ENCODE measurements at regions not wholly inside any gene's neighbourhood (a gene's known extent, or its start where the extent isn't known, plus 50 kb on each side); places are given as distances from the start of the nearest gene placed in this dataset.

DNA sequence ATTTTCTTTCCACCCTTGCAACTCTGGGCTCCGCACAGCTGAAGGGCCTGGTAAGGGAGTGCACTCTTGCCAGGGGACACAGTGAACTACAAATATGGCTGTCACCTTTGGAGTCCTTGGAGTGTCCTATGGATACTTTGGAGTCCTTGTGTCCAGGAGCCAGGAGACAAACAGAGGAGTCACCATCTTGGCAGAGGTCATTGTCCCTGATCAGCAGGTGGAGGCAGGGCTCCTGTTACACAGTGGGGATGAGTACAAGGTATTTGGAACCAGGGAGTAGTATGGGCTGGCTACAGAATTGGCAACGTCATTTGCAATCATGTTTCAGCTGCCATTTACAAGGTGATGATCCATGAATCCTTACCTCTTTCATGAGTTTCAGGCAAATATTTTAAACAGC is 132.5 kb downstream of the FAM161A start:
- DNase-seq, result no peak

DNA sequence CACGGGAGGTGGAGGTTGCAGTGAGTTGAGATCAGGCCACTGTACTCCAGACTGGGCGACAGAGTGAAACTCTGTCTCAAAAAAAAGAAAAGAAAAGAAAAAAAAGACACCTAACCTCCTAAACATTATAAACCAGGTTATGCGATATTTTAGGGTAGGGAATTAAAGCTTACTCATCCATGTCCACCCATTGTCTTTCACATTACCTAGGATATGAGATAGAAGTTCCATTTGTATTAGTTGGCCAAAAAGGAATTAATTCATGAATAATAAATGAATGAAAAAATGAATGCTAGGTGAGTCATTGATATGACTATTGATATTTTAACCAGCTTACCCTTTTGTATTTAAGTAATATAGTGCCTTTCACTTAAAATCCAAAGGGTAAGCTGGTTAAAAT is 132.9 kb downstream of the FAM161A start:
- DNase-seq, result no peak

DNA sequence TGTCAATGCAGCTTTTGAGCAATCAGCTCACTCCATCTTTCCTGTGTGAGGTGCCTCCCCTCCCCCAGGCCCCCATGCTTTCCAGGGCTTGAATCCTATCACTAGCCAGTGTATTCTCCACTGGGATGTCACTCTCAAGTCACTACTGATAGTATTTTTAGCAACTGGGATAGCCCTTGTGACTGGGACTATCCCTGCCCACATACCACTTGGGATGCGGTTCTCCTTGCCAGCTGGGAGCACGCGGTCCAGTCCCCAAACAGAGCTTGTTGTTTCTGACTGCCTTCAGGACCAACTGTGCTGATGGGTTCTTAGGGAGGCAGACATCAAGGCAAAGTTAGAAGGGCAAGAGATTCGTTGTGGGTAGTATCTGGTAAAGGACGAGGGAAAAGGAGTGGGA is 134.9 kb downstream of the FAM161A start:
- no peak for DNase-seq

DNA sequence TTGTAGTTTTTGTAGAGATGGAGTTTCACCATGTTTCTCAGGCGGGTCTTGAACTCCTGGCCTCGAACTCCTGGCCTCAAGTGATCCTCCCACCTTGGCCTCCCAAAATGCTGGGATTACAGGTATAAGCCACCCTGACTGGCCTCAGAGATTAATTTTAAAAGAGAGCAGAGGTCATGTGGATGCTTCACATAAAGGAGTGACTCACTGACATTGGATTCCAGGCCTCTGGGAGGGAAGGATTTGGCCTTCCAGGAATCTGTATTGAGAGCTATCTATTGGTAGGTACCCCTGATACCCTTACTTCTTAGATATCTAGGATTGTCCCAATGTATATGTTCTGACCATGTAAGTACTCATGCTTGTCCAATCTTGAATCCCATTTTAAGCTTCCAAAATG is 138.4 kb downstream of the FAM161A start:
- DNase-seq, result no peak

DNA sequence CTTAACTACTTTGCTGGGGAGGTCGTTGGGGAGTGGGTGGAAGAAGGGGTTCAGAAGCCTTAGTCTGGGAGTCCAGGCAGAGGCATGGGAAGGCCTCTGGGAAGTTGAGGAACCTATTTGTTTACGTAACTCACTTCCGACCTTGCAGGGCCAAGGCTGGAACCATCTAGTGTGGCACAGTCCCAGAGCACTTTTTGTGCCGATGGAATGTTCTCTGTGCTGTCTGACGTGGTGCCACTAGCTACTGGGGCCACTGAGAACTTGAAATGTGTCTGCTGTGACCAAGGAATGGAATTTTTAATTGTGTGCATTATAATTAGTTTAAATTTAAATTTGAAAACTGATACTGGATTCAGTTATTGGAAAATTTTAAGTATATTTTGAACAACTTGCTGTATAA is 139.7 kb downstream of the FAM161A start:
- no peak for DNase-seq

DNA sequence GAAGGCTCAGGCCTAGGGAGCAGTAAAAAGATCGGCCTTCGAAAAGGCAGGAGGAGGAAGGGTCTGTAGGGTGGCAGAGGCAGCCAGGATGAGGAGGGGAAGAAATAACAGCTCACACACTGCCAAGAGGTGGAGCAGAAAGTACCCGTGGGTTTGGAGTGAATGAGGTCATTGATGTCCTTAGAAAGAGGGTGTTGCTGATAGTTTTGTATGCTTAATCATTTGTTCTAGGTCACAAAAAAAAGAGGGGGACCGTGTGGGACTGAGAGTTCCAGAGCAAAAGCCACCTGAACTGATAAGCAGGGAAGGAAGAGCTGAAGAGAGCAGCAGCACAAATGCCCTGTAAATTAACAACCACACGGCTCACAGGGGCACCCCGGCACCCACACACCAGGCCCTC is 140.4 kb downstream of the FAM161A start:
- DNase-seq, result no peak

DNA sequence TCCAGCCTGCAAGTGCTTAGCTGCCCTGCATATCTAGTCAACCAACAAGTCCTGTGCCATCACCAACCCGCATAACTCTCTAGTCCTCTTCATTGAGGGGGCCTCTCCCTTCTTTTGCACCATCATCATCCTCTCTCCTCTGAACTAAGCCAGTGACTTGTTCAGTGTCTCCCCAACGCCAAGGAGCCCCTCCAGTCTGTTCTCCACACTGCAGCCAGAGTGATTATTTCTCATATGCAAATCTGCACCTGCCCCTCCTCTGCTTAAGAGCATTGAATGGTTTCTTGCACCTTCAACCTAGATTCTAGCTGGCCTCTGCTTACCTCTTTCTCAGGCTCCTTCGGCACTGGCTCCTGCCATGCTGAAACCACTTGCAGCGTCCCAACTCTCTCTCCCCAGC is 141.8 kb downstream of the FAM161A start:
- no peak for DNase-seq

DNA sequence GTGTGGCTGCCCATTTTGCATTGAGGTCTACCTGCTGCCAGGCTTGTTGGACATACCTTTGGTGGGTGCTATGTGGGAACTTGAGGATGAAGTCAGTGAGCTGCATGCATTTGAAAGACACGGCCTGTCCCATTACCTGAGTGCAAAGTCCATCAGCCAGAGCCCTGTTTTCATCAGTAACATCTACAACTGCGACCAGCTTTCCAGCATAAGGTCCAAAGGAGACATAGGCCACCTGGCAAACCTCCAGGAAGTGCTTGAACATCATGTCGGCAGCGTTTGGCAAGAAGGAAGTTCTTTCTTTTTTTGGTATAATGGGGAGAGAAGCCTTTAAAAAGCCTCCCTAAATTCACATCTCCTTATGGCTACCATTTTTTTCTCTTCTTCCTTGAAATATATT is 143.1 kb downstream of the FAM161A start:
- DNase-seq, result no peak

DNA sequence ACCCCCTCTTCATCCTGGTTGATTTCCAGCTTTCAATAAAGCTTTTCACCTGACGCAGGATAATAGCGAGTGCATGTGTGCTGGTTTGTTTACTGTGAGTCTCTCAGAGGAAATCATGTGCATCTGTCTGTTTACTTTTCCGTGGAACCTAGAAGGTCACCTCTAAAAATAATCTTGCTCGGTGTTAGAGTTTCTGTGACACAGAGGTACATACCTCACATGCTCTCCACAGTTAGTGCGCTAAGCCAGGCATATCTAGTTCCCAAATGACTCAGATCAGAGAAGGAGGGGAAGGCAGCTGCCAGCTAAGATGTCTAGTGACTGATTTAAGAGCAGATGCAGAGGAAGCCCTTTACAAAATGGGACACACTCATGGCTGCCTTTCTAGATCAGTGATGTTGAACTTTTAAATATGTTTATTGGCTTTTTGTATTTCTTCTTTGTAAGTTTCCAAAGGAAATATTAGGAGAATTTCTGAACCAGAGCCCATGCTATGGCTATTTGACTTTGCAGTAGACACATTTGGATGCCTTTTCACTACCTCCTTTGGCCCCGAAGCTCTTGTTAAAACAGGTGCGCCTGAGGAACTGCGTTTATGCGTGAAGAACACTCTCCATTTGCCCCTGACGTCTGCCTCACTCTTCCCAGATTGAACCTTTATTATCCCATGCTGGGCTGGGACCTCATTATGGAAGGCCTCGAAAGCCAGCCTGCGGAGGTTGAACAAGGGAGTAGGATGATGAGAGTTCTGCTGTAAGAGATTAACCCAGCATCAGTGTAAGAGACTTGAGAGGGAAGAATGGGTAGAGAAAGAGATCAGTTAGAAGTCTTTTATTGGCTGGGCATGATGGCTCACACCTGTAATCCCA is 145.6 kb downstream of the FAM161A start:
- peak; percentile 97 for DNase-seq

DNA sequence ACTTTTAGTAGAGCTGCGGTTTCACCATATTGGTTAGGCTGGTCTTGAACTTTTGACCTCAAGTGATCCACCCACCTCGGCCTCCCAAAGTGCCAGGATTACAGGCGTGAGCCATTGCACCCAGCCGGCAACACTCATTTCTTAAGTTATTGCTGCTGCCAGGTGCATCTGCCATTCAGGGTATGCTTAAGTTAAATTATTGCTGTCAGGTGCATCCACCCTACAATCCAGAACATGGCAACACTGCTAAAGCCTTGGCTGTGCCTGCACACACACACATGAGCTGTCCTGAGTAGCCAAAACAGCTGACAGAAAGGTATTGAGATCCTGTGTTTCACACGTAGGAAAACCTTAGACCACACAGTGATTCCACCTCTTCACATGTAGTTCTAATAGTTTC is 148.2 kb downstream of the FAM161A start:
- peak; percentile 66 for DNase-seq

DNA sequence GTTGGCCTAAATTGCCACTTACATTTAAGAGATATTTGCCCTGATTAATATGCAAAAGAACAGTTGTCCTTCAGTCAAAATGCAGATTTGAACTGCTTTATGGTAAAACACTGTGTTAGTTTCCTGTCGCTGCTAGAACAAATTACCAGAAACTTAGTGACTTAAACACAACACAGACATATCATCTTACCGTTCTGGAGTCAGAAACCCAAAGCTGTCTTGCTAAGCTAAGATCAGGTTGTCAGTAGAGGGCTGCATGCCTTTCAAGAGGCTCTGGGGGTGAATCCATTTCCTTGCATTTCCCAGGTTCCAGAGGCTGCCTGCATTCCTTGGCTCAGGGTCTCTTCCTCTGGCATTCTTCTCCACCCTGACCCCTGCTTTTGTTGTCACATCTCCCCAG is 149.5 kb downstream of the FAM161A start:
- DNase-seq, result no peak

DNA sequence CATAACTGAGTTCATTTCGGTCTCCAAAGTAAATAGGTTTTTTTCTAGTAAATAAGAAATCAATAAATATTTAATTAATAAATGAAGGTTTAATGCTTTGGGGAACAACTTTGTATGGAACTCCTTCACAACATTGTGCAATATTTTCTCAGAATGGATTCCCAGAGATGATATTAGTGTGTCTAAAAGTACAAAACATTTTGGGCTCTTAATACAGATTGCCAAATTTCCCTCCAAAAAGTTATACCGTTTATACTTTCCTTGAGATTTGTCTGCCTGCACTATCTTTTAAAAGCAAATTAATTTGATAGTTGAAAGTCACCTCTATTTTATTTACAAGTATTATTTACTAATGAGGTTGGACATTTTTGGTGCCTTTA is 151.8 kb downstream of the FAM161A start:
- DNase-seq, result no peak

DNA sequence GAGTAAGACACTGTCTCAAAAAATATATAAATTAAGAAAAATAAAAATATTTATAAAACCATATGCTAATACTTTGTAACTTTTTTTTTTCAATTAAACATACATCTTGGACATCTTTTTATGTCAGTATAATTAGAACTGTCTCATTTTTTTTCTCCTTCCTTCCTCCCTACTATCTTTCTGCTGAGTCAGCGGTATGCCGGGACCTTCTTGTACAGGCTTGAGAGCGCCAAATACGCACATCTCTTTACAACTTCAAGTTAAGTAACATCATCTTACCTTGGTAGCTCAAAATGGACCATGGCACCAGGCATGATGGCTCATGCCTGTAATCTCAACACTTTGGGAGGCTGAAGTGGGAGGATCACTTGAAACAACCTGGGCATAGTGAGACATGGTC is 153.4 kb downstream of the FAM161A start:
- no peak for DNase-seq

DNA sequence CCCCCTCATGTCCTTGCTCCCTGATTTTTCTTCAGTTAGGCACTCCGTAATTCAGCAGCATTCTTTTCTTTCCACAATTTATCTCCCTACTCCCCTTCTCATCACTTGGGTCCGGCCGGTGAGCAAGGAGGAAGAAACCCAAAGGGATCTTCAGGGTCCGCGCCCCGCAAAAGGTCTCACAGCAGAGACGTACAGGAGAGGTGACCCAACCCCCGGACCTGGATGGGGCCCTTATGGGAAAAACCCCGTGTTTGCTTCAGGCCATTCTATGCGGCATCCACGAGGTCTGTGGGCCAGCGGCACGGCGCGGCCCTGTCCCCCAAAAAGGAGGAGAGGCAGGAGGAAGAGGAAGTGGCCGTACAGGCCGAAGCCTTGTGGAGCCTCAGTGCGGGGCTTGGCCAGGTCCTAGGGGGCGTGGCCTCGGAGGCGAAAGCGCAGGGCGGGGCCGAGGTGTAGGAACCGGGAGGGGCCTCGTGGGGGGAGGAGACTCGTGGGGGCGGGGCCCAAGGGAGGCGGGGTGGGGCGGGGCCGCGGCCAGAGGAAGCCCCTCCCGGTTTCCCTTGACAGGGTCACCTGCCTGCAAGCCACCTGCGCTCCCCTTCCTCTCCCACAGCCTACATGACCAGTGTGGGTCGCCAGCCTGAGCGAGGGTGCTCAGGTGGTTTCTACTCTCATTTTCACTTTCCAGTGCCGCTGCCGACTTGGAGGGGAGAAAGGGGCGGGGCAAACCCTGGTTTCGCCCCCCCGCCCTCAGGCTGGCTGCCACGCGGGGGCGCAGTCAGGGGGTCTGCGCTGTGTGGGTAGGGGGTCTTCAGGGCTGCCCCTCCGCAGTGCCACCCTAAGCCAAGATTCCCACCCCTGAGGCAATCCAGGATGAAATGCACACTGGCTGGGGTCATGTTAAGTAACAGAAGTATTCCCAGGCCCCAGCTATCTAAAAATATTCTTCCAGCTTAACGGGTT is 156.4 kb upstream of the XPO1 start:
- DNase-seq, result peak; percentile 39

DNA sequence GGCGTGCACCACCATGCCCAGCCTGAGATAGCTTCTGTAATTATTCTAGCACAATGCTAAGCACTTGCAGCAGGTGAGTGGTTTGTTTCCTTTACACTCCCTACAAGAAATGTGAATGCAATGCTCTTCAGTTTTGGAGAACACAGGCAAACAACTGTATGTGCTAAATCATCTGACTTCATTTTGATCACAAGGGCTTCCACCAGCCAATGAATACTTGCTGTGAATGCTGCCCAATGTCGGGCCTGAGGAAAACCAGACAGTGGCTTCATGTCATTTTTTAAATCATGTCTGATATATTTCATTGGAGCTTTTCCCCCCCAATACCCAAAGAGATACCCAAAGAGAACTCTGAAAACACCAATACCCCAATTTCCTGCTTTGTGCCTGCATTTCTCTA is 155.6 kb upstream of the XPO1 start:
- no peak for DNase-seq

DNA sequence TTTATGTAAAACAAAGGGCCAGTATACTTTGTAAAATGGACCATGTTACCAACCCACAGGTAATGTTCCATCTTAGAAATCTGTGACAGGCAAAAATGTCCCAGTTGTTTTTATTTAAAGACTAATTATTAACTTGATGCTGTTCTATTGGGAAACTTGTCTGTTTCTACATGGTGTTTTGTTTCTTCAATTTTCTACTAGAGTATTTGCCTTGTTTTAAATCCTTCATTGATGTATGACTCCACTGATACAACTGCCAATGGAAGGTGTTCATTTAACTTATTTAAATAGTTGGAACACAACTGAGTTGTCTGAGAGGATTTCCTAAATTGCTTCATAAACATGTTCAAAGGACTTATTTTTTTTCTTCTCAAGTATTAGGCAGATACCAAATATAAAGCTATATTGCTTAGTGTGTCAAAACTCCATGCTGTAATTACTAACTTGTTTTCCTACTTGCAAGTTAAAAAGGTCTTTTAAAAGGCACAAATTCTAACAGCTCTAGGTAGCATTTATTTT is 152.0 kb upstream of the XPO1 start:
- no peak for DNase-seq

DNA sequence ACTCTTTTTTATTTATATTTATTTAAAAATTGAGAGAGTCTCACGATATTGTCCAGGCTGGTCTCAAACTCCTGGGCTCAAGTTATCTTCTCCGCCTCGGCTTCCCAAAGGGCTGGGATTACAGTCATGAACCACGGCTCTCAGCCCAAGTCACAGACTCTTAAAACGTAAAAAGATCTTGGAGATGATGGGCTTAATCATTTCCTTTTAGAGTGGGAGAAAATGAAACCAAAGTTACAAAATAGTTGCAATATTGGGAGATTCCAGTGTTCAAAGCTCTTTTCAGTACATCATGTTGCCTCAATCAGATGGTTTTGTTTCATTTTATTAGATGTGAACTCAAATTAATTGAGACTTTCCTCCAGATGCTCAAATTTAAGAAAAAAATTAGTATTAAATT is 151.4 kb upstream of the XPO1 start:
- no peak for DNase-seq

DNA sequence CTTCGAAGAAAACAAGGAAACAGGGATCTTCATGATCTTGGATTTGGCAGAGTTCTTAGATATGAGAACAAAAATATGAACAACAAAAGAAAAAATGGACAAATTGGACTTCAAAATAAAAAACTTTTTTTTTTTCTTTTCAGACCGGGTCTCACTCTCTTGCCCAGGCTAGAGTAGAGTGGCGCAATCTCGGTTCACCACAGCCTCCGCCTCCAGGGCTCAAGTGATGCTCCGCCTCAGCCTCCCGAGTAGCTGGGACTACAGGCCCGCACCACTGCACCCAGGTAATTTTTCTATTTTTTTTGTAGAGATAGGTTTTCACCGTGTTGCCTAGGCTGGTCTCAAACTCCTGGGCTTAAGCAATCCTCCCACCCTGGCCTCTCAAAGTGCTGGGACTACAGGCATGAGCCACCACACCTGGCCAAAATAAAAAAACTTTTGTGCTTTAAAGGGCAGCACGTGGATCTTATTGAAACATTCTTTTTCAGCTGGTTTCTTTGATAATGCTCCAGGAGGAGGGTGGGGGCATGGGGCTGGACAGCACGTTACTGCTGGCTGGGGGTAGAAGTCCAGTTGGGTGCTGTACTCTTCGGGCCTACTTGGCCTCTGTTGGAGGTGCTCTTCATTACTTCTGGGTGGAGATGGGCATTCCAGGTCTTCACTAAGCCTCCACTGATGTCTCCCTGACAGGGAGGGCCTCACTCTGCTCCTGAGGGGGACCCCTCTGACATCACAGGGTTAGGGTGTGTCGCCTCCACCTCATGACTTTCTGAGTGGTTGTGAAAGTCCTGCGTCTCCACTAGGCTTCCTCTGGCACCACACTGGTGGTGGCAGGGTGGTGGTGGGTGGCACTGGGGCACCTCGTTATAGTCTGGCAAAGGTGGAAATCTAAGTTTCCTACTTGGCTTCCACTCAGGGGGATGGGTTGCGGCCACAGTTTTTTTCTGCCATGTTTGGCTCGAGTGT is 150.5 kb upstream of the XPO1 start:
- no peak for DNase-seq

DNA sequence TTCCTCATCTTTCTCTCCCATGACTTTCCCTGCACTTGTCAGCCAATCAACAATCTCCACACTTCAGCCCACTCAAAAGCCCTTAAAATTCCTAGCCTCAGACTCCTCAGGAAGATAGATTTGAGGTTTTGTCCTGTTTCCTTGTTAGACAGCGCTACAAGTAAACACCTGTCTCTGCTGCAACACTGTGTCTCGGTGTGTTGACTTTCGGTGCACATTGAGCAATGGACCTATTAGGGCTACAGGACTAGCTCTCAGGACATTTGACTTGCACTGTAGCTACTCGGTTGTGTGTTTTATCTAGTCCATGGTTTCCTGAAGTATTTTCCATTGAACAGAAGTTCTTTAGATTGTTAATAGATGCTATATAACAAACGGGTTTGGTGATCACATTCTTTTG is 140.9 kb upstream of the XPO1 start:
- DNase-seq, result no peak

DNA sequence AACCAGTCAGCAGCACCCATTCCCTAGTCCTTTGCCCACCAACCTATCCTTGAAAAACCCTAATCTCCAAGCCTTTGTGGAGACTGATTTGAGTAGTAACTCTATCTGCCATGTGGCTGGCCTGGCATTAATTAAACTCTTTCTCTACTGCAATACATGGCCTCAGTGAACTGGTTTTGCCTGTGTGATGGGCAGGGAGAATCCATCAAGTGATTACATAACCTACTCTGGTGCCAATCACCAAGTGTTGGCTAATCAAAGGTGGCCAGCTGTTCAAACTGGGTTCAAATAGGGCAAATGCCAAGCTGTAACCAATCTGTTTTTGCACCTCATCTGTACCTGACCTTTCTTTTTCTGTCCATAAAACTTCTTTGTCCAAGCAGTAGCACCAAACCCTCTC is 139.8 kb upstream of the XPO1 start:
- no peak for DNase-seq

DNA sequence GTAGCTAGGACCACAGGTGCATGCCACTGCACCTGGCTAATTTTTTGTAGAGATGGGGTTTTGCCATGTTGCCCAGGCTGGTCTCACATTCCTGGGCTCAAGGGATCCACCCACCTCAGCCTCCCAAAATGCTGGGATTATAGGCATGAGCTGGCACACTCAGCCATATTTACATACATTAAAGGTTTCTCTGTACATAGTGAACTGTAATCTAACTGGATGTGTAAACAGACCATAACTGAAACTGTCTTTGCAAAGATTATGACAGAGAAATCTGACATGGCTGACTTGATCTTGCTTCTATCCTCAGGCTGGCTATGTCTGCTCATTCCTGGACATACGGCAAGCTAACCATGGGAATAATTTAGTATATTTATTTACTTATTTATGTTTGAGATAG is 139.2 kb upstream of the XPO1 start:
- DNase-seq, result no peak

DNA sequence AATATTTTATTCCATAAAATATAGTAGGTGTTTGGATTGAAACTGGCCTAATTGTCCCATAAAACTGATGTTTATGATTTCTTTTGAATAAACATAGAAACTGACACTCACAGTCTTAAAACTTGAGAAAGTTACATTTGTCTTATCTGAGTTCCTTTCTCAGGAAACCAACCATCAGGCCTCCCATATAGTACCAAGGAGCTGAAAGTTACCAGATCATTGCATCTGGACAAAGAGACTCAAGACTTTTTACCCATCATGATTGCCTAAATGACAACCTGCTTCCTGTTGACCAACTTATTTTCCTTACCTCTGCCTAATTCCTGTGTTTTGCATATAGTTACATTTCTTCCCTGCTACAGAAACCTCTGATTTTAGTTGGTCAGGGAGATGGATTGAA is 137.0 kb upstream of the XPO1 start:
- no peak for DNase-seq

All from NCI-H187 treated with DMSO at 0.1 percent for 48 hours (cell line).